ENCODE measurements at regions not wholly inside any gene's neighbourhood (a gene's known extent, or its start where the extent isn't known, plus 50 kb on each side); places are given as distances from the start of the nearest gene placed in this dataset.

- TF ChIP-seq POLR2A (IDR thresholded peaks at IDR 0.05): no peak
- no peak for TF ChIP-seq CTCF (IDR thresholded peaks at IDR 0.05)
- TF ChIP-seq POLR2AphosphoS5 (IDR thresholded peaks at IDR 0.05; ENCODE audit: insufficient read depth in 1 of 2, low read depth in 1 of 2): no peak
- Histone ChIP-seq H3K4me3 (no peak overlapping the region), H3K9me3 (no peaks in the 10 kb centered on the region), H3K4me1 (no peaks in the 10 kb centered on the region), H3K27me3 (no peaks in the 10 kb centered on the region), H3K36me3 (no peaks in the 10 kb centered on the region), H3K27ac (no peak overlapping the region)
- intact Hi-C loops (cut with DNase I): no loop called here
- DNase-seq (ENCODE audit: extremely low spot score in 2 of 2): no peak
Observed at GRCh38 chr20:59469267-59470252, 134.8 kb upstream of the PHACTR3 start.

- H3K9me3 ChIP-seq: no peaks in the 10 kb centered on the region
- H3K27me3 ChIP-seq: no peaks in the 10 kb centered on the region
- H3K4me3 ChIP-seq: no peak overlapping the region
- H3K36me3 ChIP-seq: no peaks in the 10 kb centered on the region
- no peaks in the 10 kb centered on the region for H3K4me1 ChIP-seq
- DNase-seq (ENCODE audit: extremely low spot score in 2 of 2): no peak
- no peak overlapping the region for H3K27ac ChIP-seq
- TF ChIP-seq POLR2A (IDR thresholded peaks at IDR 0.05): no peak
- no peak for TF ChIP-seq POLR2AphosphoS5 (IDR thresholded peaks at IDR 0.05; ENCODE audit: insufficient read depth in 1 of 2, low read depth in 1 of 2)
- intact Hi-C loops (cut with DNase I): no loop called here
Observed at GRCh38 chr20:59470521-59470920, 133.8 kb upstream of the PHACTR3 start.

- H3K4me1 ChIP-seq: no peaks in the 10 kb centered on the region
Observed at GRCh38 chr20:59471653-59472421, 132.5 kb upstream of the PHACTR3 start.

GRCh38 chr20:59473742-59474141, 130.6 kb upstream of the PHACTR3 start:
- TF ChIP-seq POLR2A (IDR thresholded peaks at IDR 0.05) (no peak), CTCF (IDR thresholded peaks at IDR 0.05) (no peak), POLR2AphosphoS5 (IDR thresholded peaks at IDR 0.05; ENCODE audit: insufficient read depth in 1 of 2, low read depth in 1 of 2) (no peak)
- H3K27ac ChIP-seq: no peak overlapping the region
- no peak for DNase-seq (ENCODE audit: extremely low spot score in 2 of 2)
- no peaks in the 10 kb centered on the region for H3K9me3 ChIP-seq
- no peak overlapping the region for H3K4me3 ChIP-seq
- H3K27me3 ChIP-seq: no peaks in the 10 kb centered on the region
- H3K4me1 ChIP-seq: no peaks in the 10 kb centered on the region
- intact Hi-C loops (cut with DNase I): no loop called here
- H3K36me3 ChIP-seq: no peaks in the 10 kb centered on the region

More at GRCh38 chr20:59471653-59472421, 132.5 kb upstream of the PHACTR3 start:
- Histone ChIP-seq H3K27ac (no peak overlapping the region), H3K4me3 (no peak overlapping the region), H3K27me3 (no peaks in the 10 kb centered on the region), H3K9me3 (no peaks in the 10 kb centered on the region), H3K36me3 (no peaks in the 10 kb centered on the region)
- DNase-seq (ENCODE audit: extremely low spot score in 2 of 2): no peak
- intact Hi-C loops (cut with DNase I): no loop called here
- no peak for TF ChIP-seq POLR2AphosphoS5 (IDR thresholded peaks at IDR 0.05; ENCODE audit: insufficient read depth in 1 of 2, low read depth in 1 of 2)
- no peak for TF ChIP-seq POLR2A (IDR thresholded peaks at IDR 0.05)
- TF ChIP-seq CTCF (IDR thresholded peaks at IDR 0.05): no peak

GRCh38 chr20:59481067-59481466, 123.3 kb upstream of the PHACTR3 start:
- TF ChIP-seq POLR2AphosphoS5 (IDR thresholded peaks at IDR 0.05; ENCODE audit: insufficient read depth in 1 of 2, low read depth in 1 of 2) (no peak), CTCF (IDR thresholded peaks at IDR 0.05) (no peak), POLR2A (IDR thresholded peaks at IDR 0.05) (no peak)
- no peak overlapping the region for H3K27ac ChIP-seq
- intact Hi-C loops (cut with DNase I): no loop called here
- H3K9me3 ChIP-seq: no peaks in the 10 kb centered on the region
- no peaks in the 10 kb centered on the region for H3K36me3 ChIP-seq
- H3K4me3 ChIP-seq: no peak overlapping the region
- no peak for DNase-seq (ENCODE audit: extremely low spot score in 2 of 2)
- H3K4me1 ChIP-seq: no peaks in the 10 kb centered on the region
- no peaks in the 10 kb centered on the region for H3K27me3 ChIP-seq

All from vagina (tissue), 2 donors.